Caco-2 (cell line): ENCODE measurements at regions not wholly inside any gene's neighbourhood (a gene's known extent, or its start where the extent isn't known, plus 50 kb on each side); places are given as distances from the start of the nearest gene placed in this dataset.

Experiments used
- BruUV-seq: library from RNA; stranded (reverse); fragments of 400-500 nt; replicated peaks from 2 replicates; lab custom pipeline; 2021; lab: Mats Ljungman, UMichigan
- CTCF ChIA-PET: fragments of 300-600 bp; sonication (Branson Sonifier 250); formaldehyde crosslinking; loops from one replicate; lab custom pipeline; 2022; ENCODE audit warnings: antibody characterized with exemption; lab: Charles Lee
- POLR2A ChIA-PET: fragments of 300-600 bp; sonication (Branson Sonifier 250); formaldehyde crosslinking; loops from one replicate; lab custom pipeline; 2022; ENCODE audit warnings: antibody characterized with exemption; lab: Charles Lee
- DNase-seq, 2 experiments: peaks; one replicate each; pipeline versions ENCODE4 v3.0.0 to v3.0.0-alpha.2; 2020 to 2022
- H3K27me3 ChIP-seq: replicated peaks from 2 replicates; pipeline ENCODE4 v1.6.0; 2011; ENCODE audit warnings: low read length; ENCODE audit not compliant: control insufficient read depth, insufficient read depth
- H3K36me3 ChIP-seq: 2 replicates; pipeline ENCODE4 v1.5.1; 2011; ENCODE audit warnings: low read length; ENCODE audit not compliant: control insufficient read depth, insufficient read depth
- H3K4me1 ChIP-seq: fragments of 250-450 bp; sonication (Bioruptor Pico); 2 replicates; pipeline ENCODE4 v1.5.1; 2020; ENCODE audit warnings: mild to moderate bottlenecking
- H3K4me3 ChIP-seq: 2 replicates; pipeline ENCODE4 v1.5.1; 2011; ENCODE audit warnings: low read depth, mild to moderate bottlenecking, control low read depth, low read length
- H3K9me3 ChIP-seq: fragments of 250-450 bp; sonication (Bioruptor Pico); 2 replicates; pipeline ENCODE4 v1.5.1; 2020; ENCODE audit warnings: mild to moderate bottlenecking, moderate library complexity
- H3K27ac Mint-ChIP-seq: one replicate; pipeline ENCODE4 v1.8.0; 2022; ENCODE audit warnings: mixed read lengths; ENCODE audit not compliant: unreplicated experiment
- H3K27me3 Mint-ChIP-seq: one replicate; pipeline ENCODE4 v1.8.0; 2022; ENCODE audit warnings: mixed read lengths; ENCODE audit not compliant: insufficient read depth, unreplicated experiment
- H3K36me3 Mint-ChIP-seq: one replicate; pipeline ENCODE4 v1.8.0; 2022; ENCODE audit warnings: mild to moderate bottlenecking, mixed read lengths; ENCODE audit not compliant: insufficient read depth, unreplicated experiment
- H3K4me1 Mint-ChIP-seq: one replicate; pipeline ENCODE4 v1.8.0; 2022; ENCODE audit warnings: low read depth, mixed read lengths; ENCODE audit not compliant: unreplicated experiment
- H3K4me3 Mint-ChIP-seq: one replicate; pipeline ENCODE4 v1.8.0; 2022; ENCODE audit warnings: mild to moderate bottlenecking, moderate library complexity, mixed read lengths; ENCODE audit not compliant: unreplicated experiment
- H3K9me3 Mint-ChIP-seq: one replicate; pipeline ENCODE4 v1.8.0; 2022; ENCODE audit warnings: mixed read lengths; ENCODE audit not compliant: unreplicated experiment
- intact Hi-C: fragments of 100-400 bp; cut with micrococcal nuclease; formaldehyde crosslinking; loops from one replicate; pipeline ENCODE4 v1.10.0; 2022; ENCODE audit not compliant: unreplicated experiment
- TF ChIP-seq, protein P1 (sequence below), 2 experiments: fragments of 200-600 bp in 1 of 2; IDR thresholded peaks; 1 replicate in 1 of 2; 2 replicates in 1 of 2; pipeline versions ENCODE4 v1.5.1 to v1.8.0; 2011 to 2022; ENCODE audit warnings: antibody characterized with exemption in 1 of 2, control low read depth in 1 of 2, inconsistent platforms in 1 of 2, low read depth in 1 of 2, low read length in 1 of 2, mild to moderate bottlenecking in 1 of 2, moderate library complexity in 1 of 2; ENCODE audit not compliant: insufficient read depth in 1 of 2, severe bottlenecking in 1 of 2, unreplicated experiment in 1 of 2

DNA sequence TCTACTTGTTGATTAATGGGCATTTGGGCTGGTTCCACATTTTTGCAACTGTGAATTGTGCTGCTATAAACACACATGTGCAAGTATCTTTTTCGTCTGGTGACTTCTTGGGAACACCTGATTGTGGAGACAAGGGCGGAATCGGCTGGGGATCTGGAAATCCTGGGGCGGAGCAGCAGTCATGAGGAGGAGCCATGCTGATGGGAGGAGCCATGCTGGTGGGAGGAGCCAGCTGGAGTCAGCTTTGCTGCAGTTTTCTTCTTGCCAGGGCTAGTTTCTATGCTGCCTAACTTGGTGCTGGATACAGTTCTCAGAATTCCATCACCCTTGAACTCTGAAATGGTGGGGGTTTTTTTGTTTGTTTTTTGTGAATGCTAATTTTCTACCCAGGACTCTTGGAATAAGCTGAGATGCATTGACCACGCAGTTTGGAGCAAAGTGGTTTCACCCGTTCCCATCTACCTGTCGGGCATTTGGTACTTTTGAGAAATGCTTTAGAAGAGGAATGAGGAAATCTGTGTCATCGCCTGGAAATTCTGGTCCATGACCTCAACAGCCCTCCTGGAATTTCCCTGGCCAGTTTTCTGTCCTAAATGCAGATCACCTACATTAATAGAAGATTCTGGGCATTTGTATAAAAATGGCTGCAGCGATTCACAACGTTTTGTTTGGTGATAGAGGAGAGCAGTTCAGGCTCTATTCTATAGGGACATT, 217.4 kb upstream of the ZFHX3 start:
- Mint-ChIP-seq H3K36me3 (no peaks in the 10 kb centered on the region), H3K27me3 (peaks cover 19% of the 10 kb centered on the region), H3K9me3 (peaks cover 9% of the 10 kb centered on the region), H3K4me3 (no peak overlapping the region), H3K27ac (no peak overlapping the region), H3K4me1 (no peaks in the 10 kb centered on the region)
- no peak overlapping the region for H3K4me3 ChIP-seq
- POLR2A ChIA-PET = no interaction called here
- H3K4me1 ChIP-seq = no peaks in the 10 kb centered on the region
- intact Hi-C loops = no loop called here
- no TSS peak for BruUV-seq
- TF ChIP-seq, protein P1, sequence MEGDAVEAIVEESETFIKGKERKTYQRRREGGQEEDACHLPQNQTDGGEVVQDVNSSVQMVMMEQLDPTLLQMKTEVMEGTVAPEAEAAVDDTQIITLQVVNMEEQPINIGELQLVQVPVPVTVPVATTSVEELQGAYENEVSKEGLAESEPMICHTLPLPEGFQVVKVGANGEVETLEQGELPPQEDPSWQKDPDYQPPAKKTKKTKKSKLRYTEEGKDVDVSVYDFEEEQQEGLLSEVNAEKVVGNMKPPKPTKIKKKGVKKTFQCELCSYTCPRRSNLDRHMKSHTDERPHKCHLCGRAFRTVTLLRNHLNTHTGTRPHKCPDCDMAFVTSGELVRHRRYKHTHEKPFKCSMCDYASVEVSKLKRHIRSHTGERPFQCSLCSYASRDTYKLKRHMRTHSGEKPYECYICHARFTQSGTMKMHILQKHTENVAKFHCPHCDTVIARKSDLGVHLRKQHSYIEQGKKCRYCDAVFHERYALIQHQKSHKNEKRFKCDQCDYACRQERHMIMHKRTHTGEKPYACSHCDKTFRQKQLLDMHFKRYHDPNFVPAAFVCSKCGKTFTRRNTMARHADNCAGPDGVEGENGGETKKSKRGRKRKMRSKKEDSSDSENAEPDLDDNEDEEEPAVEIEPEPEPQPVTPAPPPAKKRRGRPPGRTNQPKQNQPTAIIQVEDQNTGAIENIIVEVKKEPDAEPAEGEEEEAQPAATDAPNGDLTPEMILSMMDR (IDR thresholded peaks at IDR 0.05; ENCODE audit: insufficient read depth in 1 of 2, low read depth in 1 of 2, low read length in 1 of 2, severe bottlenecking in 1 of 2, unreplicated experiment in 1 of 2) = no peak
- DNase-seq = no peak
- CTCF ChIA-PET = no interaction called here
- H3K27me3 ChIP-seq = no peaks in the 10 kb centered on the region
- no peaks in the 10 kb centered on the region for H3K36me3 ChIP-seq
- peaks cover 4% of the 10 kb centered on the region; the same call in 1 of the 2 replicates for H3K9me3 ChIP-seq

DNA sequence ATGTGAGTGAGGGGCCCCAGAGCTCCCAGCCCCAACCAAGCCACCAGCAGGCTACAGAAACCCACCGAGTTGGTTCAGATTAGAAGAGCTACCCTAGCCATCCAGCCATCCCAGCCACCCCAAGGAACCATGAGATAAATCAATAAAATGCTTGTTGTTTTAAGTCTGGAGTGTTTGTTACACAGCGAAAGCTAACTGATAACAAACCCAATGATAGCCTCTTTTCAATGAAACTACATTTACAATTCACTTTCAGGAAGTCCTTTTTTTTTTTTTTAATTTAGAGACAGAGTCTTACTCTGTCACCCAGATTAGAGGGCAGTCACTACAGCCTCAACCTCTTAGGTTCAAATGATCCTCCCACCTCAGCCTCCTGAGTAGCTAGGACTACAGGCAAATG, 215.0 kb upstream of the ZFHX3 start:
- H3K4me3 Mint-ChIP-seq = no peak overlapping the region
- no peaks in the 10 kb centered on the region for H3K36me3 Mint-ChIP-seq
- ChIA-PET CTCF (no interaction called here), POLR2A (no interaction called here)
- peaks cover 9% of the 10 kb centered on the region for H3K9me3 Mint-ChIP-seq
- H3K27me3 Mint-ChIP-seq = peaks cover 15% of the 10 kb centered on the region
- no peak for DNase-seq
- Histone ChIP-seq H3K4me1 (no peaks in the 10 kb centered on the region), H3K27me3 (no peaks in the 10 kb centered on the region), H3K36me3 (no peaks in the 10 kb centered on the region), H3K4me3 (no peak overlapping the region), H3K9me3 (peaks cover 4% of the 10 kb centered on the region; the same call in 1 of the 2 replicates)
- intact Hi-C loops = no loop called here
- H3K4me1 Mint-ChIP-seq = no peaks in the 10 kb centered on the region
- TF ChIP-seq, protein P1 (IDR thresholded peaks at IDR 0.05; ENCODE audit: insufficient read depth in 1 of 2, low read depth in 1 of 2, low read length in 1 of 2, severe bottlenecking in 1 of 2, unreplicated experiment in 1 of 2) = no peak
- no TSS peak for BruUV-seq
- H3K27ac Mint-ChIP-seq = no peak overlapping the region

DNA sequence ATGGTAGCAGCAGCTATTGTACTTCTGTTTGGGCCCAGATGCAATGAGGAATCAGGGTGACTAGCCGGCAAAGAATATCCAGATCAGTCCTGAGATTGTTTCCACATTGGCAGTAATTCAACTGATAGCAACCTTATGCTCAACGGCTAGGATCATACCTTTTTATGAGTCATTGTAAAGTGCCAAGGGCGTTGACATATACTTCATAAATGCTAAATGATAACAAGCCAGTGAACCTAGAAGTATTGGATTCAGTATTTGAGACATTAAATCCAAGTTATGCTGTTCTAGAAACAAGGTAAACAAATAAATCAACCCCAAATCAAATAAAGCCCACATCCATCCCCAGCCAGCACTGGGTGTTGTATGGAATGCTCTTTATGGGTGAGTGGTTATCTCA, 207.1 kb upstream of the ZFHX3 start:
- no peak for DNase-seq
- ChIA-PET POLR2A (no interaction called here), CTCF (no interaction called here)
- H3K9me3 ChIP-seq = no peaks in the 10 kb centered on the region
- intact Hi-C loops = no loop called here
- no peaks in the 10 kb centered on the region for H3K36me3 Mint-ChIP-seq
- H3K4me3 ChIP-seq = no peak overlapping the region
- no peak overlapping the region for H3K4me3 Mint-ChIP-seq
- H3K27me3 ChIP-seq = no peaks in the 10 kb centered on the region
- H3K9me3 Mint-ChIP-seq = no peaks in the 10 kb centered on the region
- TF ChIP-seq, protein P1 (IDR thresholded peaks at IDR 0.05; ENCODE audit: insufficient read depth in 1 of 2, low read depth in 1 of 2, low read length in 1 of 2, severe bottlenecking in 1 of 2, unreplicated experiment in 1 of 2) = no peak
- no peaks in the 10 kb centered on the region for H3K27me3 Mint-ChIP-seq
- BruUV-seq = no TSS peak
- no peak overlapping the region for H3K27ac Mint-ChIP-seq
- H3K36me3 ChIP-seq = no peaks in the 10 kb centered on the region
- no peaks in the 10 kb centered on the region for H3K4me1 ChIP-seq
- H3K4me1 Mint-ChIP-seq = no peaks in the 10 kb centered on the region
